ENCODE measurements at regions not wholly inside any gene's neighbourhood (a gene's known extent, or its start where the extent isn't known, plus 50 kb on each side); places are given as distances from the start of the nearest gene placed in this dataset.

GRCh38 chr9:13450723-13451122, 171.2 kb upstream of the MPDZ start:
- TF ChIP-seq POLR2A (IDR thresholded peaks at IDR 0.05; ENCODE audit: low read depth, low read length) (no peak), POLR2AphosphoS5 (IDR thresholded peaks at IDR 0.05; ENCODE audit: low read depth, low read length) (no peak)

Measured in GM12892 (cell line).